SK-N-SH treated with all-trans-retinoic acid at 6 μM for 48 hours (cell line): ENCODE measurements at regions not wholly inside any gene's neighbourhood (a gene's known extent, or its start where the extent isn't known, plus 50 kb on each side); places are given as distances from the start of the nearest gene placed in this dataset.

ENCODE experiments used
- ARNTL ChIP-seq: fragments of 450-650 bp; formaldehyde crosslinking; IDR thresholded peaks from 2 replicates; pipeline ENCODE4 v1.5.0; 2020; ENCODE audit warnings: low read depth, mild to moderate bottlenecking, moderate library complexity, borderline replicate concordance
- BACH2 ChIP-seq: fragments of 250-450 bp; sonication (Bioruptor Pico); IDR thresholded peaks from 2 replicates; pipeline ENCODE4 v1.9.0; 2021; ENCODE audit warnings: mild to moderate bottlenecking, borderline replicate concordance
- CSDC2 ChIP-seq: fragments of 250-450 bp; sonication (Bioruptor Pico); IDR thresholded peaks from 2 replicates; pipeline ENCODE4 v1.5.0; 2020; ENCODE audit warnings: mild to moderate bottlenecking, moderate library complexity
- GLIS3 ChIP-seq: fragments of 250-450 bp; sonication (Bioruptor Pico); IDR thresholded peaks from 2 replicates; pipeline ENCODE4 v1.5.0; 2020; ENCODE audit warnings: mild to moderate bottlenecking, moderate library complexity
- ISL1 ChIP-seq: fragments of 250-450 bp; sonication (Bioruptor Pico); IDR thresholded peaks from 2 replicates; pipeline ENCODE4 v2.1.2; 2022; ENCODE audit warnings: mild to moderate bottlenecking, moderate library complexity
- SNAI2 ChIP-seq: fragments of 250-450 bp; sonication (Bioruptor Pico); IDR thresholded peaks from 2 replicates; pipeline ENCODE4 v1.5.0; 2020; ENCODE audit warnings: mild to moderate bottlenecking, moderate library complexity
- TCF4 ChIP-seq: fragments of 250-450 bp; sonication (Bioruptor Pico); IDR thresholded peaks from 2 replicates; pipeline ENCODE4 v1.8.0; 2021; ENCODE audit warnings: mild to moderate bottlenecking, moderate library complexity, borderline replicate concordance
- ZFP3 ChIP-seq: fragments of 250-450 bp; sonication (Bioruptor Pico); IDR thresholded peaks from 2 replicates; pipeline ENCODE4 v1.5.0; 2020; ENCODE audit warnings: mild to moderate bottlenecking, moderate library complexity
- ZNF565 ChIP-seq: fragments of 450-650 bp; formaldehyde crosslinking; conservative IDR thresholded peaks from 2 replicates; pipeline ENCODE4 v1.5.0; 2020; ENCODE audit warnings: low read depth, mild to moderate bottlenecking, moderate library complexity
- ZNF70 ChIP-seq: fragments of 450-650 bp; formaldehyde crosslinking; IDR thresholded peaks from 2 replicates; pipeline ENCODE4 v1.5.0; 2020; ENCODE audit warnings: mild to moderate bottlenecking, moderate library complexity
- TF ChIP-seq, protein P1 (sequence below): fragments of 250-450 bp; sonication (Bioruptor Pico); IDR thresholded peaks from 2 replicates; pipeline ENCODE4 v1.5.1; 2020; ENCODE audit warnings: low read depth, mild to moderate bottlenecking, moderate library complexity

DNA sequence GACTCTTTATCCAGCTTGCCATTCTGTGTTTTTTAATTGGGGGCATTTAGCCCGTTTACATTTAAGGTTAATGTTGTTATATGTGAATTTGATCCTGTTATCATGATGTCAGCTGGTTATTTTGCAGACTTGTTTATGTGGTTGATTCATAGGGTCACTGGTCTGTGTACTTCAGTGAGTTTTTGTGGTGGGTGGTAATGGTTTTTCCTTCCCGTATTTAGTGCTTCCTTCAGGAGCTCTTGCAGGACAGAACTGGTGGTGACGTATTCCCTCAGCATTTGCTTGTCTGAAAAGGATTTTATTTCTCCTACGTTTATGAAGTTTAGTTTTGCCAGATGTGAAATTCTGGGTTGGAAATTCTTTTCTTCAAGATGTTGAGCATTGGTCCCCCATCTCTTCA is 381.1 kb downstream of the MAN2A1 start:
- TF ChIP-seq ARNTL (CRISPR knock-in tag) (no peak), SNAI2 (CRISPR knock-in tag) (no peak), BACH2 (CRISPR knock-in tag) (no peak), ZFP3 (no peak), ZNF70 (CRISPR knock-in tag) (no peak), CSDC2 (CRISPR knock-in tag) (no peak), TCF4 (CRISPR knock-in tag) (no peak), ISL1 (no peak), GLIS3 (CRISPR knock-in tag) (no peak), ZNF565 (no peak)
- TF ChIP-seq, protein P1, sequence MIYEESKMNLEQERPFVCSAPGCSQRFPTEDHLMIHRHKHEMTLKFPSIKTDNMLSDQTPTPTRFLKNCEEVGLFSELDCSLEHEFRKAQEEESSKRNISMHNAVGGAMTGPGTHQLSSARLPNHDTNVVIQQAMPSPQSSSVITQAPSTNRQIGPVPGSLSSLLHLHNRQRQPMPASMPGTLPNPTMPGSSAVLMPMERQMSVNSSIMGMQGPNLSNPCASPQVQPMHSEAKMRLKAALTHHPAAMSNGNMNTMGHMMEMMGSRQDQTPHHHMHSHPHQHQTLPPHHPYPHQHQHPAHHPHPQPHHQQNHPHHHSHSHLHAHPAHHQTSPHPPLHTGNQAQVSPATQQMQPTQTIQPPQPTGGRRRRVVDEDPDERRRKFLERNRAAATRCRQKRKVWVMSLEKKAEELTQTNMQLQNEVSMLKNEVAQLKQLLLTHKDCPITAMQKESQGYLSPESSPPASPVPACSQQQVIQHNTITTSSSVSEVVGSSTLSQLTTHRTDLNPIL (CRISPR knock-in tag): no peak
